ENCODE measurements at regions not wholly inside any gene's neighbourhood (a gene's known extent, or its start where the extent isn't known, plus 50 kb on each side); places are given as distances from the start of the nearest gene placed in this dataset.
"Not testable (repeated sequence)": the region's sequence is repeated elsewhere in the genome, so short reads cannot be mapped to it uniquely, and the experiment has no call there.

DNA sequence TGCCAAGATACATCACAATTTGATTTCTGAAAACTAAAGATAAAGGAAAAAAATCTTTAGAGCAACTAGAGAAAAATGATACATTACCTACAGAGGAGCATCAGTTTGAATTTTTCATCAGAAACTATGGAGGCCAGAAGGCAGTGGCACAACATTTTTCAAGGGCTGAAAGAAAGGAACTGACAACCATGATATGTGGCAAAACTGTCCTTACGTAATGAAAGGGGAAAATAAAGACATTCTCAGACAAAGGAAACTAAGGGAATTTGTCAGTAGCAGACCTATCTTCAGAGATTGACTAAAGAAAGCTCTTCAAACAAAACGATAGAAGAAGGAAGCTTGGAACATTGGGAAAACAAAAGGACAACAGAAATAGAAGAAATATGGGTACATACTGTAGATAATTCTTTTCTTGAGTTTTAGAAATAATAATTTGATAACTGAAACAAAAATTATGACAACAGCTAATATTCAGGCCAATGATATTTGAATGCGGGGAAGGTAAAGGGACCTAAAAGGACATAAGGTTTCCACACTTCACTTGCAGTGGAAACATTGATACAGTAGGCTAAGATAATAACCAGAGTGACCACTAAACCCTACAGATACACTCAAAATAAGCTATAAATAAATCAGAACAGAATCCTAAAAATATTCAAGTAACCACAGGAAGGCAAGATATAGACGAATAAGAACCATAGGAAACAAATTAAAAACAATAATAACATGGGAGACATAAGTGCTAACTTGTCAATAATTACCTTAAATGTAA, 70.0 kb upstream of the NPAS2 start:
- no peak overlapping the region for H3K4me3 Mint-ChIP-seq (ENCODE audit: unreplicated experiment)
- H3K27me3 Mint-ChIP-seq (ENCODE audit: low read depth): no peaks in the 10 kb centered on the region
- H3K4me1 Mint-ChIP-seq (ENCODE audit: low read depth): peaks cover 47% of the 10 kb centered on the region
- peaks cover 1% of the 10 kb centered on the region for H3K36me3 Mint-ChIP-seq (ENCODE audit: low read depth)
- no peak for TF ChIP-seq CTCF (IDR thresholded peaks at IDR 0.05)
- no peak for DNase-seq (ENCODE audit: low spot score)
- no peak overlapping the region for H3K27ac Mint-ChIP-seq (ENCODE audit: unreplicated experiment)
- peaks cover 3% of the 10 kb centered on the region for H3K9me3 Mint-ChIP-seq (ENCODE audit: low read depth)

DNA sequence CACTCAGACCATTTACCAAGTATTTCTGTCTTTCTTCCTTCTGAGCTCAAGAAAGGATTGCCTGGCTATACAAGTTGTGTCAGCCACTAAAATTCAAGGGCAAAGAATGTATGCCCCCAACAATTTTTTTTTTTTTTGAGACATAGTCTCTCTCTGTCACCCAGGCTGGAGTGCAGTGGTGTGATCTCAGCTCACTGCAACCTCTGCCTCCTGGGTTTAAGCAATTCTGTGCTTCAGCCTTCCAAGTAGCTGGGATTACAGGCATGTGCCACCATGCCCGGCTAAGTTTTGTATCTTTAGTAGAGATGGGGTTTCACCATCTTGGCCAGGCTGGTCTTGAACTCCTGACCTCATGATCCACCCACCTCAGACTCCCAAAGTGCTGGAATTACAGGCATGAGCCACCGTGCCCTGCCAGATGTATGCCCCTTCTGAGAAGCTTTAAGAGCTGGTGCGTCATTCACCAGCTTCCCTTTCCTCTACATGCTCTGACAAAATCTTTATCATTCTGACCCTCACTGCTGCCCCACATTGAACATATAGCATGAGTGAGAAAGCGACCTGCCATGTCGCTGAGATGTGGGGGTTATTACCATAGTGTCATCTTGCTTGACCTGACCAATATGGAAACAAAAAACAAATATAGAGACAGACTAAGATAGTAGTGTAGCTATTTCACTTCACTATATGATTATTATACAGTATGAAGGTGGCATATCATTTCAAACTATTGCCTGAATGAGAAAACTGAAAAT, 67.9 kb upstream of the NPAS2 start:
- not testable (repeated sequence) for H3K27me3 Mint-ChIP-seq (ENCODE audit: low read depth); DNase-seq (ENCODE audit: low spot score); H3K4me3 Mint-ChIP-seq (ENCODE audit: unreplicated experiment); H3K36me3 Mint-ChIP-seq (ENCODE audit: low read depth); H3K9me3 Mint-ChIP-seq (ENCODE audit: low read depth)
- Mint-ChIP-seq H3K4me1 (ENCODE audit: low read depth) (peaks cover 64% of the 10 kb centered on the region), H3K27ac (ENCODE audit: unreplicated experiment) (peak overlapping the region; percentile 73)

DNA sequence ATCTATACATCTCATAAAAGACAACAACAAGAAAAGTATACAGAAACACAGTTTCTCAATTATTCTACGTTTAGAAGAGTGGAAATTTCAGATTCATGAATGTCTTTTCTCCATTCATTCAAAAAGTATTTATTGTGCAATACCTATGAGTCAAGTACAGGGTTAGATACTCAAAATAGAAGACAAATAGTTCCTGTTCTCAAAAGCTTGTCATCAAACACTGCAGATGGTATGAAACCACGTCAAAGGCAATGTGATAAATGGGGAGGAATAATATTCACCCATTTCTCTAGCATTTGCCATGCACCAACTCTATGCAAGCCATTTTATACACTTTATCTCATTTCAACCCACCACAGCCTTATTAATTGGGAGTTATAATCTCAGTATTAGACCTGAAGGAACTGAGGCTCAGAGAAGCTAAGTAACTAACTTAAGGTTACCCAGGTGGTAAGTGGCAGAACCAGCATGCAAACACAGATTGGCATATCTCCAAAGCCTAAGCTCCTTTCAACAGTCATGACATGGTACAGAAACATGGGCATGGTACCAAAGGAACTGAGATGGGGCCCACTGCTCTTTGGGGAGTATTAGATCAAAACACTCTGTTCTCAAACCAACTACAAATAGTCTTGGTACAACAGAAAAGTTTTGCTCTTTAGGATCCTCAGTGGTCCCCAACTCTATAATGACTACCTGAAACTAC, 67.2 kb upstream of the NPAS2 start:
- no peak overlapping the region for H3K4me3 Mint-ChIP-seq (ENCODE audit: unreplicated experiment)
- peaks cover 72% of the 10 kb centered on the region for H3K4me1 Mint-ChIP-seq (ENCODE audit: low read depth)
- peak overlapping the region; percentile 73 for H3K27ac Mint-ChIP-seq (ENCODE audit: unreplicated experiment)
- TF ChIP-seq CTCF (IDR thresholded peaks at IDR 0.05): no peak
- no peak for DNase-seq (ENCODE audit: low spot score)
- peaks cover 1% of the 10 kb centered on the region for H3K36me3 Mint-ChIP-seq (ENCODE audit: low read depth)
- H3K27me3 Mint-ChIP-seq (ENCODE audit: low read depth): no peaks in the 10 kb centered on the region
- H3K9me3 Mint-ChIP-seq (ENCODE audit: low read depth): peaks cover 3% of the 10 kb centered on the region

DNA sequence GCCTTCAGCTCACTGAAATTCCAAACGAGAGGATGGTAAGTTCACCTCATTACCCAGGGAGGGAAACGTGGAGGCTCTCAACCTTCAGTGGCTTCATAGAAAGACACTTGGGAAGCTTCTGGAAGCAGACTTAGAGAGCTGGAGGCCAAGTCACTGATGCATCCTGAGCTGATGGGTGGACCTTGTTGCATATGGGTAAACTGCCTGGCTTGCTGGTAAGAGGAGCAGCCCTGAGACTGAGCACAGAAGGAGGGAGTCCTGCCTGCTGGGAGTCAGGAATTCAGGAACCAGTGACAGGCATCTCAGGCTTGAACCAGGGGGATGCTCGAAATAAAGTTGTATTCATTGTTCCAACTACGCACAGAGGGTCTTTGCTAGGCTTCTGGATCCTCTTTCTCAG, 66.5 kb upstream of the NPAS2 start:
- H3K36me3 Mint-ChIP-seq (ENCODE audit: low read depth): peaks cover 1% of the 10 kb centered on the region
- no peak for DNase-seq (ENCODE audit: low spot score)
- no peak overlapping the region for H3K4me3 Mint-ChIP-seq (ENCODE audit: unreplicated experiment)
- H3K9me3 Mint-ChIP-seq (ENCODE audit: low read depth): peaks cover 3% of the 10 kb centered on the region
- H3K4me1 Mint-ChIP-seq (ENCODE audit: low read depth): peaks cover 78% of the 10 kb centered on the region
- no peak for TF ChIP-seq CTCF (IDR thresholded peaks at IDR 0.05)
- H3K27ac Mint-ChIP-seq (ENCODE audit: unreplicated experiment): no peak overlapping the region
- no peaks in the 10 kb centered on the region for H3K27me3 Mint-ChIP-seq (ENCODE audit: low read depth)

DNA sequence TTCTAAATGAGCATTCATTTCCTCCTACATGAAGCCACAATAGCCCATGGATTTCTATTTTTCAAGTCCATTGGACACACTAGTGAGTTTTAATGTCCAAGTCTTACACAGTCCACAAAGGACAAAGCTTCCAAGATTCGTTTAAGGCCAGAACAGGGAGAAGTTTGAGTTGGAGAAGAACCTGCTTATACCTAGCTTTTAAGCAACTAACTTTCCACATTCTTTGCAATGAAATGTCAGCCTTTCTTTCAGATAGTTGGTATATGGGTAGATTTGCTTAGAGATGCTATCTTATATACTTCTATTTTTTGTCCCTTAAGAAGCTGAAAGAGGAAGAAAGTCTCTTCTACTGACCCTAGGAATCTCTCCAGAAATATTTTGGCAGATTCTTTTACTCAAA, 66.1 kb upstream of the NPAS2 start:
- Mint-ChIP-seq H3K27me3 (ENCODE audit: low read depth) (no peaks in the 10 kb centered on the region), H3K27ac (ENCODE audit: unreplicated experiment) (no peak overlapping the region), H3K4me1 (ENCODE audit: low read depth) (peaks cover 80% of the 10 kb centered on the region), H3K4me3 (ENCODE audit: unreplicated experiment) (no peak overlapping the region), H3K9me3 (ENCODE audit: low read depth) (peaks cover 3% of the 10 kb centered on the region), H3K36me3 (ENCODE audit: low read depth) (peaks cover 1% of the 10 kb centered on the region)
- DNase-seq (ENCODE audit: low spot score): no peak
- TF ChIP-seq CTCF (IDR thresholded peaks at IDR 0.05): no peak
